ENCODE measurements at regions not wholly inside any gene's neighbourhood (a gene's known extent, or its start where the extent isn't known, plus 50 kb on each side); places are given as distances from the start of the nearest gene placed in this dataset.

- peaks cover 17% of the 10 kb centered on the region for H3K9me3 Mint-ChIP-seq
Measured at GRCh38 chr9:33731142-33731541, 64.2 kb upstream of the PRSS3 start.

More at GRCh38 chr9:33731142-33731541, 64.2 kb upstream of the PRSS3 start:
- H3K4me3 Mint-ChIP-seq = no peak overlapping the region
- H3K27me3 ChIP-seq (ENCODE audit: insufficient read depth) = no peaks in the 10 kb centered on the region
- no peaks in the 10 kb centered on the region; the same call in 2 of the 3 replicates for H3K4me1 Mint-ChIP-seq
- no peaks in the 10 kb centered on the region for H3K36me3 ChIP-seq (ENCODE audit: insufficient read depth)
- no peaks in the 10 kb centered on the region for H3K79me2 ChIP-seq (replicated peaks; ENCODE audit: insufficient read depth)
- H3K27ac Mint-ChIP-seq = no peak overlapping the region
- no peak overlapping the region for H3K4me3 ChIP-seq
- no peaks in the 10 kb centered on the region for H3F3A ChIP-seq (replicated peaks; ENCODE audit: low read depth)
- no peaks in the 10 kb centered on the region for H3K9me2 ChIP-seq (ENCODE audit: insufficient read depth)
- no peak for ATAC-seq
- no peak overlapping the region for H2AFZ ChIP-seq
- no peaks in the 10 kb centered on the region for H3K36me3 Mint-ChIP-seq (ENCODE audit: low read depth)
- H3K27me3 Mint-ChIP-seq (ENCODE audit: insufficient read depth, low read depth, poor library complexity) = no peaks in the 10 kb centered on the region
- no peak for DNase-seq (ENCODE audit: low spot score)
- TF ChIP-seq, protein P1, sequence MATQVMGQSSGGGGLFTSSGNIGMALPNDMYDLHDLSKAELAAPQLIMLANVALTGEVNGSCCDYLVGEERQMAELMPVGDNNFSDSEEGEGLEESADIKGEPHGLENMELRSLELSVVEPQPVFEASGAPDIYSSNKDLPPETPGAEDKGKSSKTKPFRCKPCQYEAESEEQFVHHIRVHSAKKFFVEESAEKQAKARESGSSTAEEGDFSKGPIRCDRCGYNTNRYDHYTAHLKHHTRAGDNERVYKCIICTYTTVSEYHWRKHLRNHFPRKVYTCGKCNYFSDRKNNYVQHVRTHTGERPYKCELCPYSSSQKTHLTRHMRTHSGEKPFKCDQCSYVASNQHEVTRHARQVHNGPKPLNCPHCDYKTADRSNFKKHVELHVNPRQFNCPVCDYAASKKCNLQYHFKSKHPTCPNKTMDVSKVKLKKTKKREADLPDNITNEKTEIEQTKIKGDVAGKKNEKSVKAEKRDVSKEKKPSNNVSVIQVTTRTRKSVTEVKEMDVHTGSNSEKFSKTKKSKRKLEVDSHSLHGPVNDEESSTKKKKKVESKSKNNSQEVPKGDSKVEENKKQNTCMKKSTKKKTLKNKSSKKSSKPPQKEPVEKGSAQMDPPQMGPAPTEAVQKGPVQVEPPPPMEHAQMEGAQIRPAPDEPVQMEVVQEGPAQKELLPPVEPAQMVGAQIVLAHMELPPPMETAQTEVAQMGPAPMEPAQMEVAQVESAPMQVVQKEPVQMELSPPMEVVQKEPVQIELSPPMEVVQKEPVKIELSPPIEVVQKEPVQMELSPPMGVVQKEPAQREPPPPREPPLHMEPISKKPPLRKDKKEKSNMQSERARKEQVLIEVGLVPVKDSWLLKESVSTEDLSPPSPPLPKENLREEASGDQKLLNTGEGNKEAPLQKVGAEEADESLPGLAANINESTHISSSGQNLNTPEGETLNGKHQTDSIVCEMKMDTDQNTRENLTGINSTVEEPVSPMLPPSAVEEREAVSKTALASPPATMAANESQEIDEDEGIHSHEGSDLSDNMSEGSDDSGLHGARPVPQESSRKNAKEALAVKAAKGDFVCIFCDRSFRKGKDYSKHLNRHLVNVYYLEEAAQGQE (IDR thresholded peaks at IDR 0.05; ENCODE audit: unreplicated experiment) = no peak
- TF ChIP-seq, protein P2, sequence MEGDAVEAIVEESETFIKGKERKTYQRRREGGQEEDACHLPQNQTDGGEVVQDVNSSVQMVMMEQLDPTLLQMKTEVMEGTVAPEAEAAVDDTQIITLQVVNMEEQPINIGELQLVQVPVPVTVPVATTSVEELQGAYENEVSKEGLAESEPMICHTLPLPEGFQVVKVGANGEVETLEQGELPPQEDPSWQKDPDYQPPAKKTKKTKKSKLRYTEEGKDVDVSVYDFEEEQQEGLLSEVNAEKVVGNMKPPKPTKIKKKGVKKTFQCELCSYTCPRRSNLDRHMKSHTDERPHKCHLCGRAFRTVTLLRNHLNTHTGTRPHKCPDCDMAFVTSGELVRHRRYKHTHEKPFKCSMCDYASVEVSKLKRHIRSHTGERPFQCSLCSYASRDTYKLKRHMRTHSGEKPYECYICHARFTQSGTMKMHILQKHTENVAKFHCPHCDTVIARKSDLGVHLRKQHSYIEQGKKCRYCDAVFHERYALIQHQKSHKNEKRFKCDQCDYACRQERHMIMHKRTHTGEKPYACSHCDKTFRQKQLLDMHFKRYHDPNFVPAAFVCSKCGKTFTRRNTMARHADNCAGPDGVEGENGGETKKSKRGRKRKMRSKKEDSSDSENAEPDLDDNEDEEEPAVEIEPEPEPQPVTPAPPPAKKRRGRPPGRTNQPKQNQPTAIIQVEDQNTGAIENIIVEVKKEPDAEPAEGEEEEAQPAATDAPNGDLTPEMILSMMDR (conservative IDR thresholded peaks at IDR 0.05; ENCODE audit: low read depth in 2 of 2) = no peak
- TF ChIP-seq ZNF462 (CRISPR knock-in tag; IDR thresholded peaks at IDR 0.05) (no peak), POLR2AphosphoS5 (IDR thresholded peaks at IDR 0.05; ENCODE audit: low read depth) (no peak), NANOG (IDR thresholded peaks at IDR 0.05; ENCODE audit: borderline replicate concordance) (no peak), STAT1 (IDR thresholded peaks at IDR 0.05; ENCODE audit: unreplicated experiment) (no peak), JUNB (IDR thresholded peaks at IDR 0.05; ENCODE audit: unreplicated experiment) (no peak), ZNF114 (CRISPR knock-in tag; IDR thresholded peaks at IDR 0.05) (no peak), EZH2 (IDR thresholded peaks at IDR 0.05; ENCODE audit: low read depth, unreplicated experiment) (no peak), EZH2phosphoT487 (IDR thresholded peaks at IDR 0.05; ENCODE audit: unreplicated experiment) (no peak), ZNF331 (CRISPR knock-in tag; IDR thresholded peaks at IDR 0.05; ENCODE audit: low read depth) (no peak), CREB1 (CRISPR knock-in tag; IDR thresholded peaks at IDR 0.05; ENCODE audit: low read depth) (no peak)
- TF ChIP-seq, protein P3, sequence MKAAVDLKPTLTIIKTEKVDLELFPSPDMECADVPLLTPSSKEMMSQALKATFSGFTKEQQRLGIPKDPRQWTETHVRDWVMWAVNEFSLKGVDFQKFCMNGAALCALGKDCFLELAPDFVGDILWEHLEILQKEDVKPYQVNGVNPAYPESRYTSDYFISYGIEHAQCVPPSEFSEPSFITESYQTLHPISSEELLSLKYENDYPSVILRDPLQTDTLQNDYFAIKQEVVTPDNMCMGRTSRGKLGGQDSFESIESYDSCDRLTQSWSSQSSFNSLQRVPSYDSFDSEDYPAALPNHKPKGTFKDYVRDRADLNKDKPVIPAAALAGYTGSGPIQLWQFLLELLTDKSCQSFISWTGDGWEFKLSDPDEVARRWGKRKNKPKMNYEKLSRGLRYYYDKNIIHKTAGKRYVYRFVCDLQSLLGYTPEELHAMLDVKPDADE (IDR thresholded peaks at IDR 0.05) = no peak
- H3K4me1 ChIP-seq (ENCODE audit: insufficient read depth) = no peaks in the 10 kb centered on the region
- H3K27ac ChIP-seq (ENCODE audit: low read depth) = no peak overlapping the region
- no peaks in the 10 kb centered on the region for H4K20me1 ChIP-seq (replicated peaks; ENCODE audit: insufficient read depth)
- H3K4me2 ChIP-seq = no peak overlapping the region

Measured in GM23338 (cell line).